ENCODE measurements at regions not wholly inside any gene's neighbourhood (a gene's known extent, or its start where the extent isn't known, plus 50 kb on each side); places are given as distances from the start of the nearest gene placed in this dataset.

DNA sequence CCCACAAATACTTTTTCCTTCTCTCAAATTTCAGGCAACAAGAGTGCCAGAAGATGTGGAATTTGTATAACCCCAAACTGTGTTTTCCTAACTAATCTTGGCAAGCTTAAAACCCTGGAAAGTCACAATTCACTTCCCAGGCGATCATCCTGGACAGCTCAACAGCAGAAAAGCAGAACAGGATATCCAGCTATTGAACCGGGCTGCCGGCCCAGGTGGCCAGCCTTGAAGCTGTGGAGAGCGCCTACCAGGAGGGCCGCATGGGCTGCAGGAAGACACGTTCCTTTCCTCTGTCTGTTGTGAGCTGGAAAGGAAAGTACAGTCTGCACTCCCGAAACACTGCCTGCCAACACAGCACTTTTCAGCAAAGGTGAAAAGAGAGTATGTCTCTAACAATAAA is 719.7 kb upstream of the MARCKS start:
- peak; percentile 83 to 91 for DNase-seq (ENCODE audit: low read depth in 2 of 2)

DNA sequence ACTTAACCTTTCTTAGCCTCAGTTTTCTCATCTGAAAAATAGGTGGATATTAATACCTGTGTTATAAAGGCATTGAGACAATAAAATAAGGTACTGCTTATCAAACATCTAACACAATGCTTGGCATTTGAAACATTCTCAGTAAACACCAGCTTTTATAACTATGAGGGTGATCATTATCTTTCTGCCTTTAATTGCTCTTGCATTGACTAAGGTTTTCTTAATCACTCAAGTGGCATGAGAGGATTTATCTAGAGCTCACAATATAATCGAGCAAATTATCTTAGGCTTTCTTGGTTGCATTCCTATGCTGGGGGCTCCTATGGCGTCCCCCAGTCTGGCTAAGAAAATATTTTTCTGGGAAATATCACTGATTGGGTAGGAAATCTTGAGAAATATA is 716.4 kb upstream of the MARCKS start:
- no peak for DNase-seq (ENCODE audit: low read depth in 2 of 2)

DNA sequence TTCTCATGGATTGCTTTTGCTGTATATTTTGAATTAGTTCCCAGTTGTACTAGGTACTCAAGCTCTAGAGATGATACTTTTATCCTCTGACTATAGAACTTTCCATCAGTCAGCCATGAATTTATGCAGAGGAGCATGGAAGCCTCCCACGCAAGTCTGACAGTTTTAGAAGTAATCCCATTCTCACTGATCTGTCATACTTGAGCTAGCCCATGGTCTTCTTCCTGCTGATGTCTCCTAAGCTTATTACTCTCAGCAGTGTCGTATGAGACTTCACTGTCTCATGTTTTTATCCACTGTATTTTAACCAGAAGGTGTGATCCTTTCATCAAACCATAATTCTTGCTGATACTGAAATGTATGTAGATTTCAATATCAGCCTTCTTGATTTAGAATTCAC is 715.2 kb upstream of the MARCKS start:
- DNase-seq (ENCODE audit: low read depth in 2 of 2): no peak

DNA sequence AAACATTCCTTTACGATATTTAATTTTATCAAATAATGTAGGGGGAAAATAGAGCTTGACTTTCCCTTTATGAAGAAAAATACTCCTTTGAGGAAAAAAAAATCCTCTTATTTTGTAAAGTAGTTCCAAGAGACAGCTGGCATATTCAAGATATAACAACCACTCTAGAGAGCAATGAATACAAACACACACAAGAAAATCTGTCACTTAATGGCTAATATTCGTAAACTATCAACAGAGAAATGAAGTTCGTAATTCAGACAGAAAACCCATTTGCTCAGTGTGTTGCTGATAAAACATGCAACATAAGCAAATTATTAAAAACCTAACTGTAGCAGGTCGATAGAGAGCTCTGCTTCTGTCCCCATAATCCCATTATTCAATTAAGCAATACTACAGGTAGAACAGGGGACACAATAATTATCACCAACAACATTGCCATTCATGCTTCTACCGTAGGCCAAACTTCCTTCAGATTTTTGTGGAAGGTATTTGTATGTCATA is 714.4 kb upstream of the MARCKS start:
- no peak for DNase-seq (ENCODE audit: low read depth in 2 of 2)

DNA sequence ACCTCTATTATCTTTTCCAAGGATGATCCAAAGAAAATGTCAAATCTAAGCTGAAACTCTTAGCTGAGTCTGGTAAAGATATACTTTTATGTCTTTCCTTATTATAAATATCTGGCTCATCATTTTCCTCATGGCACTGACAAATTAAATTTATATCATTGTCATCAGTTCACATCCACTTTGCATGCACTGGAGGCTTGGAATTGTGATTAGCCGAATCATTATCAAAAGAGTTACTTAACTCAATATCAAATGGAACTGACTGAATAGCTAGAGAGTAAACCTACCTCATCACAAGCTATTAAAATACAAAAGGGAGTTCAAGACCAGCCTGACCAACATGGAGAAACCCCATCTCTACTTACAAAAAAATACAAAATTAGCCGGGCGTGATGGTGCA is 713.9 kb upstream of the MARCKS start:
- no peak for DNase-seq (ENCODE audit: low read depth in 2 of 2)

DNA sequence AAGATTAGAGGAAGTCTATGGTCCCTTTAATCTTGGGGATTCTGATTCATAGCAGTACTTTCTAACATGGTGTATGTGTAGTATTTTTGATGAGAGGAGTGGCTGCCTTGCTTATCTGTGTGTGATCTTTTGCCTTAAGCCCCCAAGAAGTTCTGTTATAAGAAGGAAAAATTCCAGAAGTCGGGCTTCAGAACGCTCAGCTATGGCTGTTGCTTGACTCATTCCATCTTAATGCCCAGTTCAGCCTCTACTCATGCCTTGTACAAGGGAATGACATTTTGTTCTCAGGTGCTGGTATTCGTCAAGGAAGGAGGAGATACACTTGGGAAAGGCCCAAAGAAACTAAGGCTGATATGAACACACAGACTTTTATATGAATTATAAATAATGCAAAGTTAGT is 713.0 kb upstream of the MARCKS start:
- no peak for DNase-seq (ENCODE audit: low read depth in 2 of 2)

GRCh38 chr6:113146878-113147277 is 710.3 kb upstream of the MARCKS start:
- no peak for DNase-seq (ENCODE audit: low read depth in 2 of 2)

- DNase-seq (ENCODE audit: low read depth in 2 of 2): no peak
These were observed 709.6 kb upstream of the MARCKS start for GRCh38 chr6:113147544-113147943.

- DNase-seq (ENCODE audit: low read depth in 2 of 2): no peak
These were observed 708.6 kb upstream of the MARCKS start for GRCh38 chr6:113148566-113148965.

- DNase-seq (ENCODE audit: low read depth in 2 of 2): no peak
These were observed 707.6 kb upstream of the MARCKS start for GRCh38 chr6:113149511-113149910.

DNA sequence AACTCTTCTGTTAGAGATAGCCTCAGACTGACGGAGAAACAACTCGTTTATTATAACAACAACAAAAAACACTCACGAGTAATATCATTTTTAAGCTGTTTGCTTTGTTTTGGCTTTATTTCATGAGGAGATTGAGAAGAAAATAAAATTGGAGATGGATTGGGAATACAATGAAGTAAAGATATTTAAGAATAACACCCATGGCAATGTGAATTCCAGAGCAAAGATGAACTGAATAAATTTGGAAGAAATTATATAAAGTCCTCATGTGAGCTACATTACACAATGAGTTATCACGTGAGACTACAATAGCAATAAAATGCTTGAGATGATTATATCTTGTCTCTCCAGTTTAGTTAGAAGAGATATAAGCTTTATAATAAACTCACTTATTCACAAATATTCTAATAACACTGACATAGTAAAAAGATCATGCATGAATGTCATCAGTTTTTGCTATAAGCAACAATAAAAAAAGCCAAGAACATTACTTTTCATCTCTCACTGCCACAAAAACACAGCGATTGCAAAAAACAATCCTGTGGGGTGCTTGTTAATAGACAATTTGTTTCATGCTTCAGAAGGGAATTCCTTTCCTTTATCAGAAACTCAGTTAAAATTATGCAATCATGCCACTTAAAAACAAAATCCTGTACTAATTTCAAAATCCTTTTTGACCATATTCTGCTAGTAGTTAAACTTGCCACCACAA is 696.7 kb upstream of the MARCKS start:
- DNase-seq (ENCODE audit: low read depth in 2 of 2): no peak

GRCh38 chr6:113161018-113161315 is 696.2 kb upstream of the MARCKS start:
- no peak for DNase-seq (ENCODE audit: low read depth in 2 of 2)

- no peak for DNase-seq (ENCODE audit: low read depth in 2 of 2)
These were observed 694.4 kb upstream of the MARCKS start for GRCh38 chr6:113162739-113163138.

DNA sequence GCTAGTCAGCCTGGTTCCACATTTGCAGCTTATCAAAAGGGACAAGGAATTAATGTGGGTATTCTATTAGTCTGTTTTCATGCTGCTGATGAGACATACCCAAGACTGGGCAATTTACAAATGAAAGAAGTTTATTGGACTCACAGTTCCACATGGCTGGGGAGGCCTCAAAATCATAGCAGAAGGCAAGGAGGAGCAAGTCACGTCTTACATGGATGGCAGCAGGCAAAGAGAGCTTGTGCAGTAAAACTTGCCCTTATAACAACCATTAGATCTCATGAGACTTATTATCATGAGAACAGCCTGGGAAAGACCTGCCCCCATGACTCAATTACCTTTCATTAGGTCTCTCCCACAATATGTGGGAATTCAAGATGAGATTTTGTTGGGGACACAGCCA is 689.1 kb upstream of the MARCKS start:
- DNase-seq (ENCODE audit: low read depth in 2 of 2): no peak

DNA sequence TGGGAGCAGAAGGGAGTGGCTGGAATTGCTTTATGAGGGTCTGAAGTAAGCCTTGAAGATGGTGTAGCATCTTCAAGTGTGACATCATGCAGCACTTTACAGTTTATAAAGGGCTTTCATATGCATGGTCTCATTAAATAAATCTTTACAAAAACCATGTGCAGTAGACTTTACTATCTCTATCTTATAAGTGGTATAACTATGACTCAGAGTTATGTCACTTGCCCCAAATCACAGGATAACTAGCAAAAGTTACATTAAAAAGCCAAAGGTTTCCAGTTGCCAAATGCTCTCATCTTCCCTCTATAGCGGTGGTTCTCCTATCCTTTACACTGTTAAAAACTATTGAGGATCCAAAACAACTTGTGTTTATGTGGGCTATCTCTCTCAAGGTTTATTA is 687.7 kb upstream of the MARCKS start:
- DNase-seq (ENCODE audit: low read depth in 2 of 2): no peak

GRCh38 chr6:113170454-113170853 is 686.7 kb upstream of the MARCKS start:
- DNase-seq (ENCODE audit: low read depth in 2 of 2): no peak

GRCh38 chr6:113171882-113172281 is 685.3 kb upstream of the MARCKS start:
- DNase-seq (ENCODE audit: low read depth in 2 of 2): peak in 1 of 2 donors; percentile 5

- peak; percentile 22 to 82 for DNase-seq (ENCODE audit: low read depth in 2 of 2)
These were observed 684.6 kb upstream of the MARCKS start for GRCh38 chr6:113172531-113172966.

DNA sequence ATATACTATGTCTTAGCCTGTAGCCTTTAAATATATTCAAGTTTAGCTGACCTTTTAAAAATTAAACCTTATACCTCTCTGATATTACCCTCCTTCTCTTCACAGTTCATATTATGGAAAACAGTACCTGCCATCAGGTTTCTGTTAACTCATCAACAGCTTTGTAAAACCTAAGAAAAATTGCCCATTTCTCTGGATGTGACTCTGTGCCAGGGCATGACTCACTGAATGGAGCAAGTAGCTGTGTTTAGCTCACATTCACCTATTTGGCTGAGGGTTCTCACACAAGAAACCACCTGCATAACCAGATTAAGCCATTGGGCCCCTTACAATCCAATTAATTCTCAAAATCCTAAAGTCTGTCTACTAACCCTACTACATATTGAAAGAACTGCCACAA is 678.8 kb upstream of the MARCKS start:
- peak; percentile 19 to 28 for DNase-seq (ENCODE audit: low read depth in 2 of 2)

DNA sequence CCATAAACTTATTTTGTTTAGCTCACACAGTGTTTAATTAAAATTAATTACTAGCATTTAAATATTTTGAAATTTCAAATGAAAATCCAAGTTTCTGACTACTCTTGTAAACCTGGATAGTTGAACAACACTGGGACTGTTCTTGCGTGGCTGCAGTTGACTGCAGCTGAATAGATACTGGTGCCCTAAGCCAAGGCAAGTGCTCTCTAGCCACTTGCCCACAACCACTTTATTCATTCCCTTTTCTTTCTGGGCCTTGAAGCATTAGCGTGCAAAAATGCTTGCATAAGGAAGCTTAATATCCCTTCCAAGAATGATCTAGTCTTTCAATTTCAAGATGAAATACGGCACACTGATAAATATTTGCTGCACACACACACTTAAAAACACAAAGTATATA is 676.0 kb upstream of the MARCKS start:
- no peak for DNase-seq (ENCODE audit: low read depth in 2 of 2)

- DNase-seq (ENCODE audit: low read depth in 2 of 2): peak; percentile 81 to 83
These were observed 674.6 kb upstream of the MARCKS start for GRCh38 chr6:113182370-113183141.

DNA sequence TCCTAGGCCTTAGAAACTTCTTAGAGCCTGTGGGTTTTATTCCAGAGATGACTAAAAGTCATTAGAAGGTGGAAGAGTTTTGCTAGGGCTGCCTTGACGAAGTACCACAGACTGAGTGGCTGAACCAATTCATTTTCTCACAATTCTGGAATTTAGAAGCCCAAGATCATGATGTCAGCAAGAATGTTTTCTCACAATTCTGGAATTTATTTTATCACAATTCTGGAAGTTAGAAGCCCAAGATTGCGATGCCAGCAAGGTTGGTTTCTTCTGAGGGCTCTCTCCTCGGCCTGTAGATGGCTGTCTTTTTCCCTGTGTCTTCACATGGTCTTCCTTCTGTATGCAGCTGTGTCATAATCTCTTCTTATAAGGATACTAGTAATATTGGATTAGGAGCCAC is 672.9 kb upstream of the MARCKS start:
- peak in 1 of 2 donors; percentile 49 for DNase-seq (ENCODE audit: low read depth in 2 of 2)

DNA sequence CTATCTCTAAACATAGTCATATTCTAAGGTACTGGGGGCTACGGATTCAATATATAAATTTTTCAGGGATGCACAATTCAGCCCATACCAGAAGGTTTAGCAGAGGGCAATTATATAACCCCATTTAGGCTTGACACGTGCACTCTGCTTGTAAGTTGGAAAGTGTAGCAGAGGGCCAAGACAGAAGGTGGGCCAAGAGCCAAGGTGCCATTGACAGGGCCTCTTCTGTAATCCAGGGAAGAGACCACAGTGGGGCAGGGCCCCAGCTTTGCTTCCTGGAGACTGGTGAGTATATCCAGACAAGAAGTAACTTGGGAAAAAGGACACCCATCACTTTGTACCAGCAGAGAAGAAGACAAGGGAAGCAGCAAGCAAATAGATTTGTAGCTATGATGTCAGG is 672.4 kb upstream of the MARCKS start:
- DNase-seq (ENCODE audit: low read depth in 2 of 2): no peak

Data from lung microvascular endothelial cell (primary cell).